ENCODE measurements at regions not wholly inside any gene's neighbourhood (a gene's known extent, or its start where the extent isn't known, plus 50 kb on each side); places are given as distances from the start of the nearest gene placed in this dataset.

- TF ChIP-seq, protein P1, sequence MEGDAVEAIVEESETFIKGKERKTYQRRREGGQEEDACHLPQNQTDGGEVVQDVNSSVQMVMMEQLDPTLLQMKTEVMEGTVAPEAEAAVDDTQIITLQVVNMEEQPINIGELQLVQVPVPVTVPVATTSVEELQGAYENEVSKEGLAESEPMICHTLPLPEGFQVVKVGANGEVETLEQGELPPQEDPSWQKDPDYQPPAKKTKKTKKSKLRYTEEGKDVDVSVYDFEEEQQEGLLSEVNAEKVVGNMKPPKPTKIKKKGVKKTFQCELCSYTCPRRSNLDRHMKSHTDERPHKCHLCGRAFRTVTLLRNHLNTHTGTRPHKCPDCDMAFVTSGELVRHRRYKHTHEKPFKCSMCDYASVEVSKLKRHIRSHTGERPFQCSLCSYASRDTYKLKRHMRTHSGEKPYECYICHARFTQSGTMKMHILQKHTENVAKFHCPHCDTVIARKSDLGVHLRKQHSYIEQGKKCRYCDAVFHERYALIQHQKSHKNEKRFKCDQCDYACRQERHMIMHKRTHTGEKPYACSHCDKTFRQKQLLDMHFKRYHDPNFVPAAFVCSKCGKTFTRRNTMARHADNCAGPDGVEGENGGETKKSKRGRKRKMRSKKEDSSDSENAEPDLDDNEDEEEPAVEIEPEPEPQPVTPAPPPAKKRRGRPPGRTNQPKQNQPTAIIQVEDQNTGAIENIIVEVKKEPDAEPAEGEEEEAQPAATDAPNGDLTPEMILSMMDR (IDR thresholded peaks at IDR 0.05; ENCODE audit: low read depth, low read length) = no peak
- H3K4me3 ChIP-seq (ENCODE audit: low read depth, low read length) = no peak overlapping the region
Observed at GRCh38 chr18:61676773-61677434, 215.9 kb downstream of the RNF152 start.

- no peak overlapping the region for H3K4me3 ChIP-seq (ENCODE audit: low read depth, low read length)
- TF ChIP-seq, protein P1 (IDR thresholded peaks at IDR 0.05; ENCODE audit: low read depth, low read length) = no peak
Observed at GRCh38 chr18:61669320-61669719, 223.5 kb downstream of the RNF152 start.

DNA sequence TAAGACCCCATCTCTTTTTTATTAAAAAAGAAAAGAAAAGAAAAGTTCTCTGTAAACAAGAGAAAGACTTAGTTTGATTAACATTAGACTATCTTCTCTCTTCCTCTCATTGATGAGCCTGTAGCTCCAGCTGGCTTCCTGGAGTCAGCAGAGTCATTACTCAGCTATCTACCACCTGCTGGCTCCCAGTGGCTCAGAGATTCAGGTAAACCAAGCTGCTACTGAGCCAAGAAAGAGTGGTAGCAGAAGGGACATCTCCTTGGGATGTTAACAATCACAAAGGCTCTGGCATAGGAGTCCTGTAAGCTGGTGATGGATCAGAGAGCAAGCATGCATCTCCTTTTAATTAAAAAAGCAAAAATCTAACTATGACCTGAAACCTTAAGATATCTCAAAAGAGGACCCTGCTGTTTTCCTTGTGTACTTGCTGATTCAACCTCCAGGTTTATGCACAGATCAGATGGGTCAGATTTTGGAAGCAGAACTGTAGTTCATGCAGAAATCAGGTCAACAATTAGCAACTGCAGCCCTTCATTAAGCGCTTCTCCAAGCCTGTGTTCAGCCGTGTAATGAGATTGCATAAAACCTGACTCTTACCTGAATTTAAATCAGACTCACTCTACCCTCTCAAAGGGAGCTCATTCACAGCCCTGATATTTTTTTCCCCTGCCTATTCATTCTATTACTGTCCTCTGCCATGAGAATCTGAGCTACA lies 225.8 kb downstream of the RNF152 start:
- H3K4me3 ChIP-seq (ENCODE audit: low read depth, low read length) = no peak overlapping the region
- TF ChIP-seq, protein P1 (IDR thresholded peaks at IDR 0.05; ENCODE audit: low read depth, low read length) = no peak

GRCh38 chr18:61664419-61665084 lies 228.3 kb downstream of the RNF152 start:
- no peak overlapping the region for H3K4me3 ChIP-seq (ENCODE audit: low read depth, low read length)

DNA sequence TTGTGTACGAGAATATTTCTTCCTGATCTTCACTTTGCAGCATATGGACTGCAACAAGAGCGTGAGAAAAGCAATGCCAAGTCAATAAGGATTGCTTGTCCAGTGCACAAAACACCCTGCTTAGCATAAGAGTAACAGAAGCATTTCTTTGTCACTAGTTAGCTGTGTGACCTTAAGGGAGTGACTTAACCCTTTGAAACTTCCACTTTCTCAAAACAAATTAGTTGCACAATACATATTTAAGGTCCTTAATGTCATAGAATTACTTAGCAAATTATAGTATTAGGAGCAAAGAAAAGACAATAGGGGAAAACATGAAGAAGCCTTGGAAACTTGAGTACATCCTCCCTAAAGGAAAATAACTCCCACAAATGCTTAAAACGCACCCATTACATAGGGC lies 230.1 kb downstream of the RNF152 start:
- TF ChIP-seq, protein P1 (IDR thresholded peaks at IDR 0.05; ENCODE audit: low read depth, low read length) = no peak
- H3K4me3 ChIP-seq (ENCODE audit: low read depth, low read length) = no peak overlapping the region

More at GRCh38 chr18:61664419-61665084, 228.3 kb downstream of the RNF152 start:
- TF ChIP-seq, protein P1 (IDR thresholded peaks at IDR 0.05; ENCODE audit: low read depth, low read length) = no peak

GRCh38 chr18:61658431-61658830 lies 234.4 kb downstream of the RNF152 start:
- no peak overlapping the region for H3K4me3 ChIP-seq (ENCODE audit: low read depth, low read length)
- TF ChIP-seq, protein P1 (IDR thresholded peaks at IDR 0.05; ENCODE audit: low read depth, low read length) = no peak

Data from WI38 (cell line).